Lower leg skin (tissue), 3 donors: ENCODE measurements at regions not wholly inside any gene's neighbourhood (a gene's known extent, or its start where the extent isn't known, plus 50 kb on each side); places are given as distances from the start of the nearest gene placed in this dataset.

Source experiments
- POLR2A ChIP-seq, 2 donors: fragments of 450-650 bp; IDR thresholded peaks; one replicate each; pipeline ENCODE4 v1.6.1; 2016 to 2017; ENCODE audit warnings: antibody characterized with exemption in 2 of 2, mild to moderate bottlenecking in 1 of 2, moderate library complexity in 1 of 2
- TF ChIP-seq, protein P1 (sequence below), 3 donors: fragments of 450-650 bp; IDR thresholded peaks; one replicate each; pipeline ENCODE4 v1.5.1; 2016; ENCODE audit warnings: antibody characterized with exemption in 3 of 3, mild to moderate bottlenecking in 3 of 3, moderate library complexity in 2 of 3

DNA sequence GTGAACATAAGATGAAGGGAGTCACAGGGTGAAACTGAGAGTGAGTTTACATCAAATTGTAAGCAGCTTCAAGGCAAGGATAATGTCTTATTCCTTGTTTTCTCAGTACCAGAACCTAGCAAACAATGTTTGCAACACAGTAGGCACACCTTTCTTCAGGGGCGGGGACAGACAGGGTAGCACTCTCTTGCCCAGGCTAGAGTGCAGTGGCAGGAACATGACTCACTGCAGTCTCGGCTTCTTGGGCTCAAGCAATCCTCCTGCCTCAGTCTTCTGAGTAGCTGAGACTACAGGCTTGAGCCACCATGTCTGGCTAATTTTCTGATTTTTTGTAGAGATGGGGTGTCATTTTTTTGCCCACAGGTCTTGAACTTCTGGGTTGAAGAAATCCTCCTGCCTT is 299.8 kb downstream of the CD83 start:
- no peak for TF ChIP-seq POLR2A (IDR thresholded peaks at IDR 0.05)
- TF ChIP-seq, protein P1, sequence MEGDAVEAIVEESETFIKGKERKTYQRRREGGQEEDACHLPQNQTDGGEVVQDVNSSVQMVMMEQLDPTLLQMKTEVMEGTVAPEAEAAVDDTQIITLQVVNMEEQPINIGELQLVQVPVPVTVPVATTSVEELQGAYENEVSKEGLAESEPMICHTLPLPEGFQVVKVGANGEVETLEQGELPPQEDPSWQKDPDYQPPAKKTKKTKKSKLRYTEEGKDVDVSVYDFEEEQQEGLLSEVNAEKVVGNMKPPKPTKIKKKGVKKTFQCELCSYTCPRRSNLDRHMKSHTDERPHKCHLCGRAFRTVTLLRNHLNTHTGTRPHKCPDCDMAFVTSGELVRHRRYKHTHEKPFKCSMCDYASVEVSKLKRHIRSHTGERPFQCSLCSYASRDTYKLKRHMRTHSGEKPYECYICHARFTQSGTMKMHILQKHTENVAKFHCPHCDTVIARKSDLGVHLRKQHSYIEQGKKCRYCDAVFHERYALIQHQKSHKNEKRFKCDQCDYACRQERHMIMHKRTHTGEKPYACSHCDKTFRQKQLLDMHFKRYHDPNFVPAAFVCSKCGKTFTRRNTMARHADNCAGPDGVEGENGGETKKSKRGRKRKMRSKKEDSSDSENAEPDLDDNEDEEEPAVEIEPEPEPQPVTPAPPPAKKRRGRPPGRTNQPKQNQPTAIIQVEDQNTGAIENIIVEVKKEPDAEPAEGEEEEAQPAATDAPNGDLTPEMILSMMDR (IDR thresholded peaks at IDR 0.05): no peak
